ES-I3 (cell line): ENCODE measurements at regions not wholly inside any gene's neighbourhood (a gene's known extent, or its start where the extent isn't known, plus 50 kb on each side); places are given as distances from the start of the nearest gene placed in this dataset.
"Not testable (repeated sequence)": the region's sequence is repeated elsewhere in the genome, so short reads cannot be mapped to it uniquely, and the experiment has no call there.

Experiments
- H3K36me3 ChIP-seq: 2 replicates; pipeline ENCODE4 v1.6.1; 2013; ENCODE audit warnings: mild to moderate bottlenecking, low read length, control low read depth, moderate library complexity; ENCODE audit not compliant: insufficient read depth
- H3K4me1 ChIP-seq: 2 replicates; pipeline ENCODE4 v1.6.1; 2013; ENCODE audit warnings: mild to moderate bottlenecking, control low read depth, low read length; ENCODE audit not compliant: insufficient read depth
- H3K9ac ChIP-seq: 2 replicates; pipeline ENCODE4 v1.6.1; 2013; ENCODE audit warnings: low read depth, mild to moderate bottlenecking, low read length, moderate library complexity
- H3K9me3 ChIP-seq: 2 replicates; pipeline ENCODE4 v1.6.1; 2013; ENCODE audit warnings: mild to moderate bottlenecking, low read length, moderate library complexity; ENCODE audit not compliant: control insufficient read depth, insufficient read depth

GRCh38 chr13:94878602-94879165 is 166.3 kb upstream of the SOX21 start:
- no peaks in the 10 kb centered on the region for H3K4me1 ChIP-seq
- H3K9ac ChIP-seq: no peak overlapping the region
- H3K36me3 ChIP-seq: no peaks in the 10 kb centered on the region
- H3K9me3 ChIP-seq: no peaks in the 10 kb centered on the region

- H3K9ac ChIP-seq: no peak overlapping the region
Observed at GRCh38 chr13:94864474-94864873, 152.1 kb upstream of the SOX21 start.

GRCh38 chr13:94860981-94861407 is 148.6 kb upstream of the SOX21 start:
- H3K9ac ChIP-seq: no peak overlapping the region
- no peaks in the 10 kb centered on the region for H3K36me3 ChIP-seq
- H3K4me1 ChIP-seq: peaks cover 5% of the 10 kb centered on the region; the same call in 1 of the 2 replicates
- H3K9me3 ChIP-seq: no peaks in the 10 kb centered on the region

More at GRCh38 chr13:94864474-94864873, 152.1 kb upstream of the SOX21 start:
- peaks cover 5% of the 10 kb centered on the region; the same call in 1 of the 2 replicates for H3K4me1 ChIP-seq
- no peaks in the 10 kb centered on the region for H3K36me3 ChIP-seq
- no peaks in the 10 kb centered on the region for H3K9me3 ChIP-seq

- H3K4me1 ChIP-seq: peaks cover 5% of the 10 kb centered on the region; the same call in 1 of the 2 replicates
- no peaks in the 10 kb centered on the region for H3K36me3 ChIP-seq
- no peak overlapping the region for H3K9ac ChIP-seq
- no peaks in the 10 kb centered on the region for H3K9me3 ChIP-seq
Observed at GRCh38 chr13:94859811-94860210, 147.5 kb upstream of the SOX21 start.

- Histone ChIP-seq H3K9ac (no peak overlapping the region), H3K36me3 (no peaks in the 10 kb centered on the region), H3K9me3 (no peaks in the 10 kb centered on the region), H3K4me1 (peaks cover 5% of the 10 kb centered on the region; the same call in 1 of the 2 replicates)
Observed at GRCh38 chr13:94859278-94859691, 146.9 kb upstream of the SOX21 start.

GRCh38 chr13:94858856-94859255 is 146.5 kb upstream of the SOX21 start:
- H3K4me1 ChIP-seq: peaks cover 5% of the 10 kb centered on the region; the same call in 1 of the 2 replicates
- no peak overlapping the region for H3K9ac ChIP-seq
- H3K36me3 ChIP-seq: no peaks in the 10 kb centered on the region
- H3K9me3 ChIP-seq: no peaks in the 10 kb centered on the region

- no peaks in the 10 kb centered on the region; the same call in 1 of the 2 replicates for H3K4me1 ChIP-seq
- no peaks in the 10 kb centered on the region for H3K36me3 ChIP-seq
- no peaks in the 10 kb centered on the region for H3K9me3 ChIP-seq
- no peak overlapping the region for H3K9ac ChIP-seq
Observed at GRCh38 chr13:94854688-94855087, 142.3 kb upstream of the SOX21 start.

- Histone ChIP-seq H3K9ac (no peak overlapping the region), H3K9me3 (no peaks in the 10 kb centered on the region), H3K4me1 (no peaks in the 10 kb centered on the region), H3K36me3 (no peaks in the 10 kb centered on the region)
Observed at GRCh38 chr13:94851576-94851975, 139.2 kb upstream of the SOX21 start.

GRCh38 chr13:94849254-94849653 is 136.9 kb upstream of the SOX21 start:
- H3K9ac ChIP-seq: no peak overlapping the region

GRCh38 chr13:94842901-94843300 is 130.6 kb upstream of the SOX21 start:
- Histone ChIP-seq H3K4me1 (no peaks in the 10 kb centered on the region), H3K9ac (no peak overlapping the region), H3K36me3 (no peaks in the 10 kb centered on the region), H3K9me3 (no peaks in the 10 kb centered on the region)

More at GRCh38 chr13:94849254-94849653, 136.9 kb upstream of the SOX21 start:
- Histone ChIP-seq H3K9me3 (no peaks in the 10 kb centered on the region), H3K36me3 (no peaks in the 10 kb centered on the region), H3K4me1 (no peaks in the 10 kb centered on the region)

GRCh38 chr13:94837056-94837455 is 124.7 kb upstream of the SOX21 start:
- H3K9ac ChIP-seq, H3K4me1 ChIP-seq, H3K9me3 ChIP-seq, H3K36me3 ChIP-seq: not testable (repeated sequence)

GRCh38 chr13:94829837-94830365 is 117.6 kb upstream of the SOX21 start:
- Histone ChIP-seq H3K36me3 (no peaks in the 10 kb centered on the region), H3K9ac (no peak overlapping the region), H3K9me3 (no peaks in the 10 kb centered on the region), H3K4me1 (peaks cover 4% of the 10 kb centered on the region; the same call in 1 of the 2 replicates)

- Histone ChIP-seq H3K9me3 (no peaks in the 10 kb centered on the region), H3K9ac (no peak overlapping the region), H3K4me1 (peaks cover 4% of the 10 kb centered on the region; the same call in 1 of the 2 replicates), H3K36me3 (no peaks in the 10 kb centered on the region)
Observed at GRCh38 chr13:94829185-94829836, 117.0 kb upstream of the SOX21 start.

GRCh38 chr13:94827566-94827965 is 115.2 kb upstream of the SOX21 start:
- H3K4me1 ChIP-seq: peaks cover 12% of the 10 kb centered on the region; the same call in 1 of the 2 replicates
- no peaks in the 10 kb centered on the region for H3K36me3 ChIP-seq
- H3K9ac ChIP-seq: no peak overlapping the region
- H3K9me3 ChIP-seq: no peaks in the 10 kb centered on the region

- Histone ChIP-seq H3K9ac (no peak overlapping the region), H3K4me1 (peaks cover 16% of the 10 kb centered on the region; the same call in 1 of the 2 replicates), H3K36me3 (no peaks in the 10 kb centered on the region), H3K9me3 (no peaks in the 10 kb centered on the region)
Observed at GRCh38 chr13:94825507-94825906, 113.2 kb upstream of the SOX21 start.
